DOHH2 (cell line): ENCODE measurements at regions not wholly inside any gene's neighbourhood (a gene's known extent, or its start where the extent isn't known, plus 50 kb on each side); places are given as distances from the start of the nearest gene placed in this dataset.

Source experiments
- H3F3A ChIP-seq: fragments of 200-600 bp; sonication (generic), shearing (Covaris generic); 2 replicates; pipeline ENCODE4 v1.6.0; 2016; ENCODE audit warnings: antibody characterized with exemption, mild to moderate bottlenecking; ENCODE audit not compliant: control insufficient read depth, insufficient read depth
- H3K27ac ChIP-seq: fragments of 200-600 bp; sonication (generic); 2 replicates; pipeline ENCODE4 v1.5.1; 2014; ENCODE audit warnings: low read depth, mild to moderate bottlenecking, low read length, moderate library complexity
- H3K27me3 ChIP-seq: fragments of 200-600 bp; sonication (generic); 2 replicates; pipeline ENCODE4 v1.6.1; 2014; ENCODE audit warnings: mild to moderate bottlenecking, low read length, mixed read lengths; ENCODE audit not compliant: control insufficient read depth
- H3K36me3 ChIP-seq: fragments of 200-600 bp; sonication (generic); 2 replicates; pipeline ENCODE4 v1.6.1; 2014; ENCODE audit warnings: mild to moderate bottlenecking, low read length, moderate library complexity, mixed read lengths; ENCODE audit not compliant: control insufficient read depth
- H3K4me1 ChIP-seq: fragments of 200-600 bp; sonication (generic); 2 replicates; pipeline ENCODE4 v1.6.1; 2014; ENCODE audit warnings: mild to moderate bottlenecking, low read length, mixed read lengths; ENCODE audit not compliant: control insufficient read depth
- H3K4me2 ChIP-seq: fragments of 200-600 bp; sonication (generic); 2 replicates; pipeline ENCODE4 v1.6.0; 2014; ENCODE audit warnings: mild to moderate bottlenecking, low read length, moderate library complexity
- H3K4me3 ChIP-seq: fragments of 200-600 bp; sonication (generic); 2 replicates; pipeline ENCODE4 v1.5.1; 2014; ENCODE audit warnings: mild to moderate bottlenecking, low read length, mixed read lengths
- H3K79me2 ChIP-seq: fragments of 200-600 bp; sonication (generic); 2 replicates; pipeline ENCODE4 v1.6.1; 2014; ENCODE audit warnings: mild to moderate bottlenecking, low read length, mixed read lengths; ENCODE audit not compliant: control insufficient read depth
- H3K9me2 ChIP-seq: fragments of 200-600 bp; sonication (generic); replicated peaks from 2 replicates; pipeline ENCODE4 v1.6.1; 2014; ENCODE audit warnings: mild to moderate bottlenecking, low read length, mixed read lengths; ENCODE audit not compliant: control insufficient read depth
- H3K9me3 ChIP-seq: fragments of 200-600 bp; sonication (generic); 2 replicates; pipeline ENCODE4 v1.6.1; 2014; ENCODE audit warnings: antibody characterized with exemption, low read length, mixed read lengths; ENCODE audit not compliant: control insufficient read depth, insufficient read depth
- H4K20me1 ChIP-seq: fragments of 200-600 bp; sonication (generic); 2 replicates; pipeline ENCODE4 v1.6.0; 2014; ENCODE audit warnings: low read depth, mild to moderate bottlenecking, antibody characterized with exemption, low read length, moderate library complexity; ENCODE audit not compliant: control insufficient read depth, insufficient read depth
- CTCF ChIP-seq: fragments of 200-600 bp; sonication (generic); IDR thresholded peaks from one replicate; pipeline ENCODE4 v1.5.1; 2014; ENCODE audit warnings: antibody characterized with exemption, mild to moderate bottlenecking, low read depth, low read length; ENCODE audit not compliant: poor library complexity, severe bottlenecking
- EZH2phosphoT487 ChIP-seq: fragments of 200-600 bp; sonication (generic); IDR thresholded peaks from 2 replicates; pipeline ENCODE4 v1.6.1; 2017; ENCODE audit warnings: borderline replicate concordance, mild to moderate bottlenecking, antibody characterized with exemption, low read length, moderate library complexity, mixed read lengths

- Histone ChIP-seq H3K4me1 (no peaks in the 10 kb centered on the region), H3K4me3 (no peak overlapping the region), H3K4me2 (no peak overlapping the region), H3F3A (no peaks in the 10 kb centered on the region), H3K9me2 (no peaks in the 10 kb centered on the region), H4K20me1 (no peaks in the 10 kb centered on the region), H3K27ac (no peak overlapping the region), H3K27me3 (no peaks in the 10 kb centered on the region; the same call in 1 of the 2 replicates), H3K36me3 (no peaks in the 10 kb centered on the region), H3K79me2 (no peaks in the 10 kb centered on the region), H3K9me3 (no peaks in the 10 kb centered on the region)
- TF ChIP-seq EZH2phosphoT487 = no peak
- no peak for TF ChIP-seq CTCF
Measured at GRCh38 chr10:109740436-109740835, 182.9 kb downstream of the XPNPEP1 start.

GRCh38 chr10:109737626-109738025, 185.7 kb downstream of the XPNPEP1 start:
- Histone ChIP-seq H3F3A (no peaks in the 10 kb centered on the region), H3K27ac (no peak overlapping the region)

GRCh38 chr10:109737009-109737408, 186.3 kb downstream of the XPNPEP1 start:
- H3K4me2 ChIP-seq = no peak overlapping the region
- H3K4me3 ChIP-seq = no peak overlapping the region
- H3K36me3 ChIP-seq = no peaks in the 10 kb centered on the region
- no peaks in the 10 kb centered on the region for H4K20me1 ChIP-seq
- no peaks in the 10 kb centered on the region; the same call in 1 of the 2 replicates for H3K27me3 ChIP-seq
- H3K79me2 ChIP-seq = no peaks in the 10 kb centered on the region
- no peaks in the 10 kb centered on the region for H3K9me2 ChIP-seq
- TF ChIP-seq EZH2phosphoT487 = no peak
- TF ChIP-seq CTCF = no peak
- H3K27ac ChIP-seq = no peak overlapping the region
- H3F3A ChIP-seq = no peaks in the 10 kb centered on the region
- no peaks in the 10 kb centered on the region for H3K9me3 ChIP-seq
- H3K4me1 ChIP-seq = no peaks in the 10 kb centered on the region

More at GRCh38 chr10:109737626-109738025, 185.7 kb downstream of the XPNPEP1 start:
- no peaks in the 10 kb centered on the region for H3K79me2 ChIP-seq
- H3K27me3 ChIP-seq = no peaks in the 10 kb centered on the region; the same call in 1 of the 2 replicates
- H4K20me1 ChIP-seq = no peaks in the 10 kb centered on the region
- H3K4me2 ChIP-seq = no peak overlapping the region
- H3K9me3 ChIP-seq = no peaks in the 10 kb centered on the region
- no peaks in the 10 kb centered on the region for H3K4me1 ChIP-seq
- H3K9me2 ChIP-seq = no peaks in the 10 kb centered on the region
- H3K4me3 ChIP-seq = no peak overlapping the region
- no peaks in the 10 kb centered on the region for H3K36me3 ChIP-seq
- TF ChIP-seq CTCF (no peak), EZH2phosphoT487 (no peak)

- H3K27me3 ChIP-seq = no peaks in the 10 kb centered on the region; the same call in 1 of the 2 replicates
- no peaks in the 10 kb centered on the region for H3K9me2 ChIP-seq
- no peaks in the 10 kb centered on the region for H3K79me2 ChIP-seq
- no peaks in the 10 kb centered on the region for H3F3A ChIP-seq
- H3K4me3 ChIP-seq = no peak overlapping the region
- no peak overlapping the region for H3K27ac ChIP-seq
- no peak for TF ChIP-seq EZH2phosphoT487
- TF ChIP-seq CTCF = no peak
- H4K20me1 ChIP-seq = no peaks in the 10 kb centered on the region
- H3K9me3 ChIP-seq = no peaks in the 10 kb centered on the region
- H3K4me2 ChIP-seq = no peak overlapping the region
- no peaks in the 10 kb centered on the region for H3K36me3 ChIP-seq
- H3K4me1 ChIP-seq = no peaks in the 10 kb centered on the region
Measured at GRCh38 chr10:109735776-109736175, 187.5 kb downstream of the XPNPEP1 start.
